Activated CD4-positive, alpha-beta T cell treated with anti-CD3 and anti-CD28 coated beads, Interleukin-2, amount 50 U/mL, for 48 hours (primary cell): ENCODE measurements at regions not wholly inside any gene's neighbourhood (a gene's known extent, or its start where the extent isn't known, plus 50 kb on each side); places are given as distances from the start of the nearest gene placed in this dataset.
"Not testable (repeated sequence)": the region's sequence is repeated elsewhere in the genome, so short reads cannot be mapped to it uniquely, and the experiment has no call there.

ENCODE experiments used
- DNase-seq, 2 experiments: peaks; one replicate each; pipeline ENCODE4 v3.0.0-alpha.2; 2020

- DNase-seq, result no peak
These were observed 215.0 kb downstream of the BMP4 start for GRCh38 chr14:53741479-53742232.

- DNase-seq, result no peak
These were observed 216.1 kb downstream of the BMP4 start for GRCh38 chr14:53740570-53740969.

- no peak for DNase-seq
These were observed 220.7 kb downstream of the BMP4 start for GRCh38 chr14:53735916-53736315.

- DNase-seq, result no peak
These were observed 233.4 kb downstream of the BMP4 start for GRCh38 chr14:53723221-53723620.

GRCh38 chr14:53719536-53719935 is 237.1 kb downstream of the BMP4 start:
- no peak for DNase-seq

GRCh38 chr14:53716578-53716977 is 240.0 kb downstream of the BMP4 start:
- DNase-seq, result no peak

GRCh38 chr14:53715193-53715721 is 241.4 kb downstream of the BMP4 start:
- DNase-seq, result no peak

- DNase-seq, result no peak
These were observed 242.0 kb downstream of the BMP4 start for GRCh38 chr14:53714495-53715192.

- not testable (repeated sequence) for DNase-seq
These were observed 243.7 kb downstream of the BMP4 start for GRCh38 chr14:53712901-53713300.

GRCh38 chr14:53711205-53711604 is 245.4 kb downstream of the BMP4 start:
- DNase-seq, result no peak

GRCh38 chr14:53710615-53711014 is 246.0 kb downstream of the BMP4 start:
- DNase-seq, result no peak

- no peak for DNase-seq
These were observed 247.2 kb downstream of the BMP4 start for GRCh38 chr14:53709381-53709780.

GRCh38 chr14:53703457-53703856 is 253.2 kb downstream of the BMP4 start:
- DNase-seq, result no peak

- no peak for DNase-seq
These were observed 255.3 kb downstream of the BMP4 start for GRCh38 chr14:53701108-53701875.

- DNase-seq, result no peak
These were observed 260.2 kb downstream of the BMP4 start for GRCh38 chr14:53696217-53696965.

- DNase-seq, result no peak
These were observed 260.9 kb downstream of the BMP4 start for GRCh38 chr14:53695692-53696214.

GRCh38 chr14:53692885-53693284 is 263.7 kb downstream of the BMP4 start:
- no peak for DNase-seq

GRCh38 chr14:53692451-53692850 is 264.2 kb downstream of the BMP4 start:
- no peak for DNase-seq

- no peak for DNase-seq
These were observed 273.4 kb downstream of the BMP4 start for GRCh38 chr14:53683229-53683628.

GRCh38 chr14:53672526-53672925 is 284.1 kb downstream of the BMP4 start:
- no peak for DNase-seq

- DNase-seq, result no peak
These were observed 285.9 kb downstream of the BMP4 start for GRCh38 chr14:53670701-53671100.

GRCh38 chr14:53668897-53669296 is 287.7 kb downstream of the BMP4 start:
- no peak for DNase-seq
